ENCODE measurements at regions not wholly inside any gene's neighbourhood (a gene's known extent, or its start where the extent isn't known, plus 50 kb on each side); places are given as distances from the start of the nearest gene placed in this dataset.

DNA sequence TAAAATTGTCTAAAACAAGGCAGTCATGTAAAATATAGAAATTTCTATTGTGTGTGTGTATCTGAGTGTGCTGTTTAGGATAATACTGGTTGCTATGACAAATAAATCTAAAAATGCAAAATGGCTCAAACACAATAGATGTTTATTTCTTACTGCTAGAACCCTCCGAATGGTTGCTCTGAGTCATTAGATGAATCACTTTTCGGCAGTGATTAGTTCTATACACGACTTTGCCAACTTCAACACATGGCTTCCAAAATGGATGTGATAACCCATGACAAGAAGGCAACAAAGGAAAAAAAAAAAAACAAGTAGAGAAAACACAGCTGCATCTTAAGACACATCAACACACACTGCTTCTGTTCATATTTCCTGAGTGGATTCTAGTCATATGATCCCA, 729.2 kb downstream of the AACS start:
- H3K4me3 ChIP-seq (ENCODE audit: low read depth, low read length) = no peak overlapping the region
- DNase-seq (ENCODE audit: low read depth) = peak; percentile 4
- TF ChIP-seq, protein P1, sequence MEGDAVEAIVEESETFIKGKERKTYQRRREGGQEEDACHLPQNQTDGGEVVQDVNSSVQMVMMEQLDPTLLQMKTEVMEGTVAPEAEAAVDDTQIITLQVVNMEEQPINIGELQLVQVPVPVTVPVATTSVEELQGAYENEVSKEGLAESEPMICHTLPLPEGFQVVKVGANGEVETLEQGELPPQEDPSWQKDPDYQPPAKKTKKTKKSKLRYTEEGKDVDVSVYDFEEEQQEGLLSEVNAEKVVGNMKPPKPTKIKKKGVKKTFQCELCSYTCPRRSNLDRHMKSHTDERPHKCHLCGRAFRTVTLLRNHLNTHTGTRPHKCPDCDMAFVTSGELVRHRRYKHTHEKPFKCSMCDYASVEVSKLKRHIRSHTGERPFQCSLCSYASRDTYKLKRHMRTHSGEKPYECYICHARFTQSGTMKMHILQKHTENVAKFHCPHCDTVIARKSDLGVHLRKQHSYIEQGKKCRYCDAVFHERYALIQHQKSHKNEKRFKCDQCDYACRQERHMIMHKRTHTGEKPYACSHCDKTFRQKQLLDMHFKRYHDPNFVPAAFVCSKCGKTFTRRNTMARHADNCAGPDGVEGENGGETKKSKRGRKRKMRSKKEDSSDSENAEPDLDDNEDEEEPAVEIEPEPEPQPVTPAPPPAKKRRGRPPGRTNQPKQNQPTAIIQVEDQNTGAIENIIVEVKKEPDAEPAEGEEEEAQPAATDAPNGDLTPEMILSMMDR (IDR thresholded peaks at IDR 0.05; ENCODE audit: insufficient read depth, low read length) = no peak

DNA sequence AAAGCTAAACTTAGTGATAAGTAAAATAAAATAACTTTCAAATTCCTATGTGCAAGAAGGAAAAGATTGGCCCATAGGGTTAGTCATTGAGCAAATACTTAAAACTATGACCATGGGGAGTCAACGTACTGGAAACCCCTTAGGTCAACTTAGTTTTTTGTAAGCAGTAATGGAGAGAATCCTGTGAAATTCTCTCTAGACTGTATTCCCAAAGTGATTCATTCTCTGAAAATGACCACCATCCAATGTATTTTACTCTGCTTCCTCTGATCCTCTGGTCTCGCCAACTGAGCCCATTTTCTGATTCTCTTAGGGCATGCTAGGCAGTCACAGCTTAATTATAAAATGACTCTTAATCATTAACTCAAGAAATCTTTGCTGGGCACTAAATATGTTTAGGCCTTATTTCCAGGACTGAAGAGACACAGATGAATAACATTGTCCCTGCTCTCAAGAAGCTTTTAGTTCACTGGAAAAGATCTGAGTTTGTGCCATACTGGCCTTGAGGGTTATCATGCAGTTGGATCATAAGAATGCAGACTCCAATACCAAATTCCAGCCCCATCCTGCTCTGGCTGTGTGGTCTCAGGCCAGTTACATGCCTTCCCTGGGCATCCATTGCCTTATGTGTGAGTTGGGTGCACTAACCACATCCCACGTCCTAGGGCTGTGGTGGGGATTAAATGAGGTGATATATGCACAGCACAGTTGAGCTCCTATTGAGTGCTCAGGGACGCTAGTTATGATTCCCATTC, 732.4 kb downstream of the AACS start:
- H3K4me3 ChIP-seq (ENCODE audit: low read depth, low read length) = no peak overlapping the region
- no peak for DNase-seq (ENCODE audit: low read depth)
- TF ChIP-seq, protein P1 (IDR thresholded peaks at IDR 0.05; ENCODE audit: insufficient read depth, low read length) = no peak

DNA sequence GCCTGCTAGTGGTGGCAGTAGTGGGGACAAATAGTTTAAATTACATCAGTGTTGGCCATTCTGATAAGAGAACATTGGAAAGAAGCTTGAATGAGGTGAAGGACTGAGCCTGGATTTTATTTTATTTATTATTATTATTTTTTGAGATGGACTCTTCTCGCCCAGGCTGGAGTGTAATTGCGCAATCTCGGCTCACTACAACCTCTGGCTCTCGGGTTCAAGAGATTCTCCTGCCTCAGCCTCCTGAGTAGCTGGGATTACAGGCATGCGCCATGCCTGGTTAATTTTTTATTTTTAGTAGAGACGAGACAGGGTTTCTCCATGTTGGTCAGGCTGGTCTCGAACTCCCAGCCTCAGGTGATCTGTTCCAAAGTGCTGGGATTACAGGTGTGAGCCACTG, 739.4 kb downstream of the AACS start:
- DNase-seq (ENCODE audit: low read depth) = no peak
- TF ChIP-seq, protein P1 (IDR thresholded peaks at IDR 0.05; ENCODE audit: insufficient read depth, low read length) = no peak

DNA sequence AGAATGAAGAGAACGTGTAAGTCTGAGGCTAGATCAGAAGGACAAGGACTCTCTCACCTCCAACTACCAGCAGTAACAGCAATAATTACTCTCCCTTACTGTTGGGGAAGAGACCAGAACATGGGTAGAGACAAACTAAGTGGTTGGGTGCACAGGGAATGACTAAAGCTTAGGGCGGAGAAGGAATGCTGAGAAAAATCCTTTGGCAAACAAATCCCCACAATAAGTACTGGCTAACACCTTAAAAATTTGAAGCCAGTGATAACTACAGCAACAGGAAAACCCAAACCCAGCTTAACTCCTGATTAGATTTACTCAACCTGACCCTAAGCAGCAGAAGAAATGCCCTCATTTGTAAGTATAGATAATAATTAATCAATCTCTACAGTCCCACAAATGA, 759.0 kb downstream of the AACS start:
- H3K4me3 ChIP-seq (ENCODE audit: low read depth, low read length) = no peak overlapping the region
- TF ChIP-seq, protein P1 (IDR thresholded peaks at IDR 0.05; ENCODE audit: insufficient read depth, low read length) = no peak
- no peak for DNase-seq (ENCODE audit: low read depth)

More for the DNA sequence above, 739.4 kb downstream of the AACS start:
- H3K4me3 ChIP-seq (ENCODE audit: low read depth, low read length) = no peak overlapping the region

DNA sequence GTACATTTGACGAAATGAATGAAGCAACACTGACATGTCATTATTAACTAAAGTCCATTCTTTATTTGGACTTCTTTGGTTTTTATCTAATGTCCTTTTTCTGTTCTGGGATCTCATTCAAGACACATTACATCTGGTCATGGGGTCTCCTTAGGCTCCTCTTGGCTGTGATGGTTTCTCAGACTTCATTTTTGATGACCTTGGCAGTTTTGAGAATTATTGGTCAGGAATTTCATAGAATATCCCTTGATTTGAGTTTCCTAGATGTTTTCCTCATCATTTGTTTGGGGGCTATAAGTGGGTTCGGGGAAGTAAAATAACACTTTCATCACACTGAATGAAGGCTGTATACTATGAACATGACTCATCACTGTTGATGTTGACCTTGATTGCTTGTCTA, 770.6 kb downstream of the AACS start:
- TF ChIP-seq, protein P1 (IDR thresholded peaks at IDR 0.05; ENCODE audit: insufficient read depth, low read length) = no peak
- no peak overlapping the region for H3K4me3 ChIP-seq (ENCODE audit: low read depth, low read length)
- no peak for DNase-seq (ENCODE audit: low read depth)

DNA sequence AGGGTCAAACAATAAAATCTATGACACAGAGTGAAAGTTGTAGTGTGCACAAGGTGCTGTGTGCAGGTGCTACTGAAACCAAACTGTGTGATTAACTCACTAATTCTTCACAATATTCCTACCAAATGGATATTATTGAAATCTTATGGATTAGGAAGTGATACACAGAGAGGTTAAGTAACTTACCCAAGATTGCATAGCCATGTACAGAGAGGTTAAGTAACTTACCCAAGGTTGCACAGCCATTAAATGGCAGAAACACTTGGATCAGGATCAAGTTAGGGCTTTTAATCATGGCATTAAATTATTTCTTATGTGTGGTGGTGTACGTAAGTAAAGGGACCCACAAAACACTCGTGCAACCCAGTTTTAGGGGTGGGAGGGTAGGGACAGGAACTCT, 771.4 kb downstream of the AACS start:
- TF ChIP-seq, protein P1 (IDR thresholded peaks at IDR 0.05; ENCODE audit: insufficient read depth, low read length) = no peak
- DNase-seq (ENCODE audit: low read depth) = no peak
- H3K4me3 ChIP-seq (ENCODE audit: low read depth, low read length) = no peak overlapping the region

DNA sequence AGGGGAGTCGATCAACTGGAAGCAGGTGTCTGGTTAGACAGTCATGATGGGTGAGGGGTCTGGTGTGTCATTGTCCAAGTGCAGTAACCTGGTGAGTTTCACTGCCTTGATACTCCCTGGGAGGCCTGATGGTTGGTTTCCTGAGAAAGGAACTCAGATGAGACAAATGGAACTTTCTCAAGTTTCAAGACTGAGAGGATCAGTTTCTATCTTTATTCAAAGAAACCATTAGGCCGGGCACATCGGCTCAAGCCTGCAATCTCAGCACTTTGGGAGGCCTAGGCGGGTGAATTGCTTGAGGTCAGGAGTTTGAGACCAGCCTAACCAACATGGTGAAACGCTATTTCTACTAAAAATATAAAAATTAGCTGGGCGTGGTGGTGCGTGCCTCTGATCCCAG, 776.1 kb downstream of the AACS start:
- TF ChIP-seq, protein P1 (IDR thresholded peaks at IDR 0.05; ENCODE audit: insufficient read depth, low read length) = no peak
- DNase-seq (ENCODE audit: low read depth) = no peak
- no peak overlapping the region for H3K4me3 ChIP-seq (ENCODE audit: low read depth, low read length)

Measured in fibroblast of the aortic adventitia (primary cell).